ENCODE measurements at regions not wholly inside any gene's neighbourhood (a gene's known extent, or its start where the extent isn't known, plus 50 kb on each side); places are given as distances from the start of the nearest gene placed in this dataset.

DNA sequence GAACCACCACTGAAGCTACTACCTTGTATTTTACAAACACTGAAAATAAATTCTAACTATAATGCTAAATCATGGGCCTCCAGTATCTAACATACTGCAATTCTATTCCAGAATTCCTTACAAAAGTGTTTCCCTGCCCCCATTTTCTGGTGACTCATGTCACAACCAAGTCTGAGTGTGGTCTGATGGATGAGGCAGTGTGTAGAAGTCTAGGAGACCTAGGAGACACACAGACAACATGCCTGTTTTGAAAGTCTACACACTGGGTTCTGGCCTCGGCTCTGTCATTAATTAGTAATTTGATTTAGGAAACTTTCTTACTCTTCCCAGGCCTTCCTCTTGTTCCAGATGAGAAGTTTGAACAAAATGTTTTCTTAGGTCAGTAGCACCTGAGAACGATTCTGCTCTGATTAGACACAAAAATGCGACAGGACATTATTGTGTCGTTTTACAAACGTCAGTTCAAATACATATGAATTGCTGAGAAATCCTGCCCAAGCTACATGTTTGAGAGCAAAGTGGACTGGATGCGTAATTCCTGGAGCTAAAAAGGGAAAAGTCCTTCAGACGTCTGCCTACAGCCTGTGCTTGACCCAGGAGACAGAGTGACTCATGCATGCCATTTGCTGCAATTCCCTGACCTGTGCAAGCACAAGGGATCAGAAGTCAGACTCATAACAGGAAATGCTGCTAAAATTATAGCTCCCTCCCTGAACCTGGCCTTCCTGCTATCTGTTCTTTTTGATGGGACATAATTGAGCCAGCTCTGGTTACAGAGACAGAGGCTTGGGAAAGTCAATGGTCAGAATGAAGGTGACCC is 494.4 kb downstream of the SOX11 start (continued):
- no peak for TF ChIP-seq NR2F6 (IDR thresholded peaks at IDR 0.05)
- TF ChIP-seq NR2F6 (CRISPR knock-in tag; IDR thresholded peaks at IDR 0.05): peak; percentile 48; the same call in 1 of the 2 replicates
- no peak for TF ChIP-seq FOXP4 (CRISPR knock-in tag; IDR thresholded peaks at IDR 0.05)
- TF ChIP-seq XRCC5 (optimal IDR thresholded peaks at IDR 0.05; ENCODE audit: low read length): peak; percentile 30
- TF ChIP-seq, protein P1, sequence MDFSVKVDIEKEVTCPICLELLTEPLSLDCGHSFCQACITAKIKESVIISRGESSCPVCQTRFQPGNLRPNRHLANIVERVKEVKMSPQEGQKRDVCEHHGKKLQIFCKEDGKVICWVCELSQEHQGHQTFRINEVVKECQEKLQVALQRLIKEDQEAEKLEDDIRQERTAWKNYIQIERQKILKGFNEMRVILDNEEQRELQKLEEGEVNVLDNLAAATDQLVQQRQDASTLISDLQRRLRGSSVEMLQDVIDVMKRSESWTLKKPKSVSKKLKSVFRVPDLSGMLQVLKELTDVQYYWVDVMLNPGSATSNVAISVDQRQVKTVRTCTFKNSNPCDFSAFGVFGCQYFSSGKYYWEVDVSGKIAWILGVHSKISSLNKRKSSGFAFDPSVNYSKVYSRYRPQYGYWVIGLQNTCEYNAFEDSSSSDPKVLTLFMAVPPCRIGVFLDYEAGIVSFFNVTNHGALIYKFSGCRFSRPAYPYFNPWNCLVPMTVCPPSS (IDR thresholded peaks at IDR 0.05): no peak
- TF ChIP-seq CCAR2 (optimal IDR thresholded peaks at IDR 0.05; ENCODE audit: low read depth, low read length): no peak
- no peak for TF ChIP-seq KAT8 (CRISPR knock-in tag; IDR thresholded peaks at IDR 0.05)
- TF ChIP-seq, protein P2, sequence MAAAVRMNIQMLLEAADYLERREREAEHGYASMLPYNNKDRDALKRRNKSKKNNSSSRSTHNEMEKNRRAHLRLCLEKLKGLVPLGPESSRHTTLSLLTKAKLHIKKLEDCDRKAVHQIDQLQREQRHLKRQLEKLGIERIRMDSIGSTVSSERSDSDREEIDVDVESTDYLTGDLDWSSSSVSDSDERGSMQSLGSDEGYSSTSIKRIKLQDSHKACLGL (CRISPR knock-in tag; IDR thresholded peaks at IDR 0.05): no peak
- no peak for TF ChIP-seq MTA1 (CRISPR knock-in tag; IDR thresholded peaks at IDR 0.05; ENCODE audit: borderline replicate concordance)
- no peak for TF ChIP-seq ZNF547 (CRISPR knock-in tag; IDR thresholded peaks at IDR 0.05)
- 0 out of 2 replicates have a peak, but pooled peaks have one; percentile 35 for TF ChIP-seq ATF3 (CRISPR knock-in tag; IDR thresholded peaks at IDR 0.05)
- no peak for TF ChIP-seq ZNF781 (CRISPR knock-in tag; IDR thresholded peaks at IDR 0.05; ENCODE audit: borderline replicate concordance, not compliant biosample characterization)
- TF ChIP-seq BCL6 (CRISPR knock-in tag; IDR thresholded peaks at IDR 0.05): 0 out of 2 replicates have a peak, but pooled peaks have one; percentile 28
- no peak for TF ChIP-seq ZFX (CRISPR knock-in tag; IDR thresholded peaks at IDR 0.05; ENCODE audit: low read depth)
- TF ChIP-seq HOXA7 (CRISPR knock-in tag; IDR thresholded peaks at IDR 0.05): no peak
- no peak for TF ChIP-seq MAF1 (CRISPR knock-in tag; IDR thresholded peaks at IDR 0.05; ENCODE audit: borderline replicate concordance)
- TF ChIP-seq AGO1 (IDR thresholded peaks at IDR 0.05; ENCODE audit: low read depth, low read length, poor library complexity, severe bottlenecking): no peak
- TF ChIP-seq, protein P3, sequence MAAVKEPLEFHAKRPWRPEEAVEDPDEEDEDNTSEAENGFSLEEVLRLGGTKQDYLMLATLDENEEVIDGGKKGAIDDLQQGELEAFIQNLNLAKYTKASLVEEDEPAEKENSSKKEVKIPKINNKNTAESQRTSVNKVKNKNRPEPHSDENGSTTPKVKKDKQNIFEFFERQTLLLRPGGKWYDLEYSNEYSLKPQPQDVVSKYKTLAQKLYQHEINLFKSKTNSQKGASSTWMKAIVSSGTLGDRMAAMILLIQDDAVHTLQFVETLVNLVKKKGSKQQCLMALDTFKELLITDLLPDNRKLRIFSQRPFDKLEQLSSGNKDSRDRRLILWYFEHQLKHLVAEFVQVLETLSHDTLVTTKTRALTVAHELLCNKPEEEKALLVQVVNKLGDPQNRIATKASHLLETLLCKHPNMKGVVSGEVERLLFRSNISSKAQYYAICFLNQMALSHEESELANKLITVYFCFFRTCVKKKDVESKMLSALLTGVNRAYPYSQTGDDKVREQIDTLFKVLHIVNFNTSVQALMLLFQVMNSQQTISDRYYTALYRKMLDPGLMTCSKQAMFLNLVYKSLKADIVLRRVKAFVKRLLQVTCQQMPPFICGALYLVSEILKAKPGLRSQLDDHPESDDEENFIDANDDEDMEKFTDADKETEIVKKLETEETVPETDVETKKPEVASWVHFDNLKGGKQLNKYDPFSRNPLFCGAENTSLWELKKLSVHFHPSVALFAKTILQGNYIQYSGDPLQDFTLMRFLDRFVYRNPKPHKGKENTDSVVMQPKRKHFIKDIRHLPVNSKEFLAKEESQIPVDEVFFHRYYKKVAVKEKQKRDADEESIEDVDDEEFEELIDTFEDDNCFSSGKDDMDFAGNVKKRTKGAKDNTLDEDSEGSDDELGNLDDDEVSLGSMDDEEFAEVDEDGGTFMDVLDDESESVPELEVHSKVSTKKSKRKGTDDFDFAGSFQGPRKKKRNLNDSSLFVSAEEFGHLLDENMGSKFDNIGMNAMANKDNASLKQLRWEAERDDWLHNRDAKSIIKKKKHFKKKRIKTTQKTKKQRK (IDR thresholded peaks at IDR 0.05; ENCODE audit: low read length): no peak
- no peak for TF ChIP-seq ZNF367 (CRISPR knock-in tag; IDR thresholded peaks at IDR 0.05; ENCODE audit: borderline replicate concordance)
- no peak for TF ChIP-seq XBP1 (CRISPR knock-in tag; IDR thresholded peaks at IDR 0.05)
- no peak for TF ChIP-seq JDP2 (CRISPR knock-in tag; IDR thresholded peaks at IDR 0.05; ENCODE audit: borderline replicate concordance)
- TF ChIP-seq RXRB (CRISPR knock-in tag; IDR thresholded peaks at IDR 0.05; ENCODE audit: borderline replicate concordance): 0 out of 2 replicates have a peak, but pooled peaks have one; percentile 15
- TF ChIP-seq GABPA (IDR thresholded peaks at IDR 0.05; ENCODE audit: low read depth, low read length): no peak
- TF ChIP-seq GABPA (CRISPR knock-in tag; IDR thresholded peaks at IDR 0.05; ENCODE audit: low read depth): peak; percentile 63

Data from HepG2 (cell line).